HCT116 (cell line): ENCODE measurements at regions not wholly inside any gene's neighbourhood (a gene's known extent, or its start where the extent isn't known, plus 50 kb on each side); places are given as distances from the start of the nearest gene placed in this dataset.

Source experiments
- ATAC-seq: fragments of 200-7000 bp; cut with Tn5 transposase; 2 replicates; pipeline ENCODE4 v1.9.1; 2020; ENCODE audit warnings: mild to moderate bottlenecking, moderate library complexity
- BruUV-seq: library from RNA; stranded (reverse); fragments of 400-500 nt; replicated peaks from 2 replicates; lab custom pipeline; 2021; lab: Mats Ljungman, UMichigan
- CTCF ChIA-PET: fragments of 300-600 bp; sonication (Branson Sonifier 250); formaldehyde crosslinking; loops from one replicate; lab custom pipeline; 2021; ENCODE audit warnings: antibody characterized with exemption; lab: Charles Lee
- POLR2A ChIA-PET: fragments of 300-600, 350-600 bp; sonication (Branson Sonifier 250); formaldehyde crosslinking; loops from one replicate; lab custom pipeline; 2021; ENCODE audit warnings: antibody characterized with exemption; lab: Charles Lee
- RAD21 ChIA-PET, 2 experiments: fragments of 300-600 bp; sonication (Branson Sonifier 250); formaldehyde crosslinking; loops; one replicate each; lab custom pipeline; 2023; ENCODE audit warnings: low total read pairs in 2 of 2; ENCODE audit not compliant: uncharacterized antibody in 2 of 2, unreplicated experiment in 2 of 2, low non-redundant PET in 1 of 2; lab: Charles Lee
- DNase-seq: peaks from one replicate; pipeline ENCODE4 v3.0.0-alpha.2; 2010; ENCODE audit warnings: low read depth, low spot score
- H2AFZ ChIP-seq: fragments of 200-600 bp; shearing (Covaris generic), sonication (generic); 2 replicates; pipeline ENCODE4 v1.6.1; 2017; ENCODE audit warnings: low read depth, mixed run types, mixed read lengths, antibody characterized with exemption, low read length; ENCODE audit not compliant: poor library complexity, severe bottlenecking
- H3K27ac ChIP-seq: 2 replicates; pipeline ENCODE4 v1.5.1; 2012; ENCODE audit warnings: low read depth, low read length
- H3K27me3 ChIP-seq: fragments of 200-600 bp; sonication (generic); 2 replicates; pipeline ENCODE4 v1.6.1; 2016; ENCODE audit warnings: mixed run types, low read length, mixed read lengths; ENCODE audit not compliant: insufficient read depth
- H3K36me3 ChIP-seq, 2 experiments: fragments of 200-500 bp in 1 of 2; fragments of 200-600 bp in 1 of 2; sonication (Bioruptor generic) in 1 of 2; sonication (generic) in 1 of 2; 2 replicates each; pipeline versions ENCODE4 v1.5.1 to v1.6.1; 2014 to 2016; ENCODE audit warnings: low read length in 2 of 2, inconsistent platforms in 1 of 2, mixed read lengths in 1 of 2, mixed run types in 1 of 2; ENCODE audit not compliant: insufficient read depth in 2 of 2, control insufficient read depth in 1 of 2
- H3K4me1 ChIP-seq, 2 experiments: fragments of 200-600 bp in 1 of 2; sonication (generic) in 1 of 2; 2 replicates each; pipeline versions ENCODE4 v1.5.1 to v1.6.1; 2012 to 2017; ENCODE audit warnings: low read length in 2 of 2, inconsistent platforms in 1 of 2, mild to moderate bottlenecking in 1 of 2, mixed read lengths in 1 of 2, mixed run types in 1 of 2, moderate library complexity in 1 of 2; ENCODE audit not compliant: insufficient read depth in 2 of 2, control insufficient read depth in 1 of 2
- H3K4me2 ChIP-seq: fragments of 200-600 bp; sonication (generic); 2 replicates; pipeline ENCODE4 v1.6.1; 2017; ENCODE audit warnings: mixed run types, low read length, mixed read lengths
- H3K4me3 ChIP-seq, 2 experiments: fragments of 200-600 bp in 1 of 2; sonication (generic) in 1 of 2; replicated peaks in 1 of 2; 2 replicates each; pipeline ENCODE4 v1.5.1; 2011 to 2016; ENCODE audit warnings: low read length in 2 of 2, control low read depth in 1 of 2, low read depth in 1 of 2, mild to moderate bottlenecking in 1 of 2, mixed read lengths in 1 of 2, mixed run types in 1 of 2
- H3K79me2 ChIP-seq: fragments of 200-600 bp; sonication (generic); 2 replicates; pipeline ENCODE4 v1.6.1; 2017; ENCODE audit warnings: mild to moderate bottlenecking, mixed run types, low read length, moderate library complexity, mixed read lengths; ENCODE audit not compliant: insufficient read depth
- H3K9ac ChIP-seq: fragments of 200-600 bp; sonication (generic); 2 replicates; pipeline ENCODE4 v1.6.1; 2016; ENCODE audit warnings: low read length, mixed read lengths
- H3K9me2 ChIP-seq: fragments of 200-600 bp; sonication (generic), shearing (Covaris generic); 2 replicates; pipeline ENCODE4 v1.6.1; 2017; ENCODE audit warnings: mixed run types, mild to moderate bottlenecking, moderate library complexity; ENCODE audit not compliant: insufficient read depth
- H3K9me3 ChIP-seq, 2 experiments: fragments of 200-500 bp in 1 of 2; fragments of 200-600 bp in 1 of 2; sonication (Bioruptor generic) in 1 of 2; sonication (generic) in 1 of 2; 2 replicates each; pipeline ENCODE4 v1.6.1; 2014 to 2017; ENCODE audit warnings: low read length in 2 of 2, mixed read lengths in 2 of 2, inconsistent platforms in 1 of 2, low read depth in 1 of 2, mild to moderate bottlenecking in 1 of 2, mixed run types in 1 of 2, moderate library complexity in 1 of 2; ENCODE audit not compliant: control insufficient read depth in 1 of 2, insufficient read depth in 1 of 2
- H4K20me1 ChIP-seq: fragments of 200-600 bp; sonication (generic), shearing (Covaris generic); 2 replicates; pipeline ENCODE4 v1.6.1; 2017; ENCODE audit warnings: mixed run types, mild to moderate bottlenecking, moderate library complexity; ENCODE audit not compliant: insufficient read depth
- CEBPB ChIP-seq: IDR thresholded peaks from 2 replicates; pipeline ENCODE4 v1.6.1; 2012; ENCODE audit warnings: low read depth
- CTCF ChIP-seq, 3 experiments: fragments of 200-600 bp in 1 of 3; sonication (generic) in 1 of 3; IDR thresholded peaks in 2 of 3; conservative IDR thresholded peaks in 1 of 3; 2 replicates each; pipeline ENCODE4 v1.5.1; 2012 to 2017; ENCODE audit warnings: low read depth in 2 of 3, low read length in 2 of 3, antibody characterized with exemption in 1 of 3, borderline replicate concordance in 1 of 3, control low read depth in 1 of 3, mild to moderate bottlenecking in 1 of 3, mixed read lengths in 1 of 3, mixed run types in 1 of 3, moderate library complexity in 1 of 3; ENCODE audit not compliant: insufficient read depth in 1 of 3
- EZH2 ChIP-seq: fragments of 200-600 bp; sonication (generic); IDR thresholded peaks from 2 replicates; pipeline ENCODE4 v1.6.1; 2017; ENCODE audit warnings: antibody characterized with exemption, mixed run types
- JUND ChIP-seq: IDR thresholded peaks from 2 replicates; pipeline ENCODE4 v1.6.1; 2012
- POLR2AphosphoS5 ChIP-seq: IDR thresholded peaks from 2 replicates; pipeline ENCODE4 v1.6.1; 2011; ENCODE audit warnings: mild to moderate bottlenecking, low read depth, low read length, moderate library complexity
- REST ChIP-seq: IDR thresholded peaks from 2 replicates; pipeline ENCODE4 v1.6.1; 2012; ENCODE audit warnings: low read depth
- ZFX ChIP-seq: fragments of 450-650 bp; IDR thresholded peaks from 2 replicates; pipeline ENCODE4 v1.6.1; 2017
- intact Hi-C: fragments of 100-400 bp; cut with micrococcal nuclease; formaldehyde crosslinking; loops from 2 replicates; pipeline ENCODE4 v1.10.0; 2022
- TF ChIP-seq, protein P1 (sequence below): IDR thresholded peaks from 2 replicates; pipeline ENCODE4 v1.6.1; 2012

GRCh38 chrX:117707948-117708743, 408.5 kb downstream of the KLHL13 start:
- ATAC-seq, result no peak

More at GRCh38 chrX:117707948-117708743, 408.5 kb downstream of the KLHL13 start:
- Histone ChIP-seq H3K4me2 (no peak overlapping the region), H3K4me3 (no peak overlapping the region), H3K9ac (no peak overlapping the region), H3K9me2 (no peaks in the 10 kb centered on the region), H3K4me1 (no peaks in the 10 kb centered on the region), H3K27ac (no peak overlapping the region), H3K9me3 (no peaks in the 10 kb centered on the region), H3K27me3 (no peaks in the 10 kb centered on the region), H3K36me3 (no peaks in the 10 kb centered on the region), H3K79me2 (no peaks in the 10 kb centered on the region), H4K20me1 (no peaks in the 10 kb centered on the region), H2AFZ (no peak overlapping the region)
- CTCF ChIA-PET, result no interaction called here
- DNase-seq, result no peak
- no peak for TF ChIP-seq ZFX
- TF ChIP-seq, protein P1, sequence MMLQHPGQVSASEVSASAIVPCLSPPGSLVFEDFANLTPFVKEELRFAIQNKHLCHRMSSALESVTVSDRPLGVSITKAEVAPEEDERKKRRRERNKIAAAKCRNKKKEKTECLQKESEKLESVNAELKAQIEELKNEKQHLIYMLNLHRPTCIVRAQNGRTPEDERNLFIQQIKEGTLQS, result no peak
- no peak for TF ChIP-seq POLR2AphosphoS5
- TF ChIP-seq CEBPB, result no peak
- TF ChIP-seq JUND, result no peak
- TF ChIP-seq REST, result no peak
- no peak for TF ChIP-seq EZH2
- no peak for TF ChIP-seq CTCF (IDR thresholded peaks at IDR 0.05 in 2 of 3, conservative IDR thresholded peaks at IDR 0.05 in 1 of 3; ENCODE audit: borderline replicate concordance in 1 of 3, insufficient read depth in 1 of 3, low read depth in 2 of 3, low read length in 2 of 3)
- no TSS peak for BruUV-seq
- POLR2A ChIA-PET, result no interaction called here
- intact Hi-C loops, result no loop called here
- RAD21 ChIA-PET, result no interaction called here
